HG03103 (cell line): ENCODE measurements at regions not wholly inside any gene's neighbourhood (a gene's known extent, or its start where the extent isn't known, plus 50 kb on each side); places are given as distances from the start of the nearest gene placed in this dataset.

Experiments used
- ATAC-seq: cut with Tn5 transposase; IDR thresholded peaks from one replicate; pipeline ENCODE4 v1.9.1; 2021; ENCODE audit warnings: low read depth; ENCODE audit not compliant: unreplicated experiment

GRCh38 chr11:130705670-130706421 lies 210.4 kb downstream of the SNX19 start:
- no peak for ATAC-seq

DNA sequence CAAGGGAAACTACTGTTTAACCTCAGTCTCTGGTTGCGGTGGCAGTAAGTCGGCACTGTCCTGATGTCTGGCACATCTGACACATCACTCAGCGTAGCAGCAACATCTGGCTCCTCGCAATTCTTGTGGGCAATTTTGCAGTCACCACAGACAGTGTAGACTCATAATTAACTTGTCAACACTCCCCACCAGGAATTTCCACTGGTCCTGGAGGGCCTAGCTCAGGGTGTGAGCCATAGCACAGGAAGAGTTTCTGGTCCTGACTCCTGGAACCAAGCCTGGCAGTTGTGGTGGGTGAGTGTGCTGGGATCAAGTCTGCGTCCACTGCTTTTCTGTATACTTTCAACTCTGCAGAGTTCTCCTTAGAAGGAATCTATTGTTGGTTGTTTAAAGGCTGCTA lies 209.7 kb downstream of the SNX19 start:
- no peak for ATAC-seq

DNA sequence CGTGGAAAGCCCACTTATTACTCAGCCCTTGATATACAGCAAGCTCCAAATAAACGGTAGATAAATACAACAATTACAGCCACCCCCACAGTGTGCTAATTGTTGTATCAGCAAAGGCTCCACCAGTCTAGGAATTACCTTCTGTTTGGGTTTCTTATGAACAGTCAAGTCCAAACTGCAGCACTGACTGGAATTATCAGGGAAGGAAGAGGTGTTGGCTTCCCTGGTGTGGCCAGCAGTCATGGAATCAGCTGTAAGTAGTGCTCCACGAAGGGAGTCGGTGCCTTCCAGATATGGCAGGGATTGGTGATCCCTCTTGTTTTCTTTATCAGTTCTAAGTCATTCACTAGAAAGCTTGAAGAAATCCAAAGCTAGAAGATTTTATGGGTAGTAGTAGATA lies 209.1 kb downstream of the SNX19 start:
- no peak for ATAC-seq

- no peak for ATAC-seq
Observed at GRCh38 chr11:130709531-130709930, 206.7 kb downstream of the SNX19 start.

- ATAC-seq: no peak
Observed at GRCh38 chr11:130710021-130710420, 206.3 kb downstream of the SNX19 start.

GRCh38 chr11:130710497-130711012 lies 205.7 kb downstream of the SNX19 start:
- no peak for ATAC-seq

GRCh38 chr11:130711193-130711592 lies 205.1 kb downstream of the SNX19 start:
- ATAC-seq: no peak

DNA sequence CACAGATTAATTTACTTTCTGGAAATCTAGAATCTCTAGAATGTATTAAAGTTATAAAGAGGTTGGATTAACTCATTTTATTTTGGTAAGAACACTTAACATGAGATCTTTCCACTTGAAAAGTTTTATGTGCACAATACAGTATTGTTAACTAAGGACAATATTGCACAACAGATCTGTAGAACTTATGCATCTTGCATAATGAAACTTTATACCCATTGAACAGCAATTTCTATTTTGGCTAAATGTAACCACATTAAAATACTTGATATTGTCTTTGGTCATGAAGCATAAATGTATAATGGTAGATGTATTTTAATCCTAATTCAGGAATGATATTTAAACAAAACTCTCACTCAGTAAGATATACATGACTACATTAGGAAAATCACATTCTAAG lies 203.8 kb downstream of the SNX19 start:
- ATAC-seq: no peak

DNA sequence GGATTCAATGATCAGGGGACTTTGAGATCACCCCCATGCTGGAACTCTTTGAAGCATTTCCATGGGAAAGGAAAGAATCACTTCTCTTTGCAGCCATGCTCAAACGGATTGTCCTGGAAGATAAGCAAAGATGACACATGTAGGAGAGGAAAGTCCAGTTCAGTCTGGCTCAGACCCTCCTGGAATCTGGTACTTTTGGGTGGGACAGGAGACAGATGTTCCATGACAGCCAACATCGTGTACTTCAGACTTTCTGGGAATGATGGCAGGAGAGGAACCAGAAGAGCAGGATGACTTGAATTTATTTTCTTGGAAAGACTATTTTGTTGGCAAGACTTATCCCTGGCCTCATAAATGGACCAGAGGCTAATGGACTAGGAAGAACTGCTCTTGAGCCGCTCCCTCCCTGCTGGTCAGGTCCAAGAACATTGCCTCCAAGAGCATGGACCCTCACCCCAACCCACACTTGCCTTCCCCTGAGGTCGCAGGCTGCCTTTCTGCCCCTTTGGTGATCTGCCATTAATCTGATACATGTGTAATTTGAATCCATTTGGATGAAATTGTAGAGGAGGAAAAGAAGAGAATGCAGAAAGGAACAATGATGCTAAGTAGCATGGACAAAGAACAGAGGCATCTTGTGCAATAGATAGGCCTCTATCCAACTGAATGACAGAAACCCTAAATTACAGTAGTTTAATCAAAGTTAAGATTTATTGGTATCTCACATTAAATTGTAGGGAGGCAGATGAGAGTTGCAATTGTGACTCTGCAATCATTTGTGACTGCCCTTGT lies 201.0 kb downstream of the SNX19 start:
- no peak for ATAC-seq

GRCh38 chr11:130715877-130716220 lies 200.4 kb downstream of the SNX19 start:
- ATAC-seq: no peak

DNA sequence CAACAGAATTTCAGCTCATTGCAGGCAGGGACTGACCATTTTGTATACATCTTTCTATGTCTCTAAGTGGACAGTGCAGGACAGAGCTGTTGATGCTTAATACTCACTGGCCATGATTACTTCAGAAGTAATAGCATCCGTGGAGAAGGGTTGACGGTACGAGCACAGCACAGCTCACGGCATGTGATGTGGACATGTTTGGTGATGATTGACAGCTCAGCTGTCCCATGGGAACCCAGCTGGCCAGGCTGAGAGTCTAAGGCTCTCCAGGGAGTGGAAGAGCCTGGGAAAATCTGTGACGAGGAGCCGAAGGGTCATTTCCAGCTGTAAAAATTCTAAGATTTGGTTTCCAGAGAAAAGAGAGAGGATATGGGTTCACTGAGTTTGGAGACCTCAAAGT lies 198.2 kb downstream of the SNX19 start:
- no peak for ATAC-seq

DNA sequence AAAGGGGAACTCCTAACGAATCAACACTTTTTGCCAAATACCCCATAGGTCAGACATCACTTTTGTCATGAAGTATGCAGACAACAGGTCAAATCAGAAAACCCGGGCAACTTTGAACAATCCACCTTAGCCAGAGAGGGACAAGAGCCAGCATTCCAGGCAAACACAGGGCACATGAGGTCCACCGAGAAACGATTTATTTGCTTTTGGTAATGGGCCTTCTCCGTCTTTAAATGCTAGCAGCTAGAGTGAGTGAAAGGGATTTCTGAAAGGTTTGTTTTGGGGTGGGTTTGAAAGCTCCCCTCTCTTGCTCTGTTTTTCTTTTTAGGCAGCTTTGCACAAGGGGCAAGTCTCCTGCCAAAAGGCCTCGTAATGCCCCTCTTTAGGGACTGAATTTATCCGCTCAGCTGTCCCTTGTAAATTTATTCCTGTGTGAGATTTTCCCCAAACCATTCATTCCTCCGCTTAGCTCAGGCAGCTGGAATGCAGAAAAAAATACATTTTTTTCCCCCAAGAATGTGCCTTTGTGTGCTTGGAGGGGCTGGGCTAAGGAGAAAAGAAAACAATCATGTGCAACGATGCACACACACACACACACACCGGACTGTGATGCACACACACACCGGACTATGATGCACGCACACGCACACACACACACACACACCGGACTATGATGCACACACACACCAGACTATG lies 196.9 kb downstream of the SNX19 start:
- no peak for ATAC-seq

- ATAC-seq: no peak
Observed at GRCh38 chr11:130720232-130721022, 195.9 kb downstream of the SNX19 start.

- no peak for ATAC-seq
Observed at GRCh38 chr11:130721023-130721681, 195.1 kb downstream of the SNX19 start.

DNA sequence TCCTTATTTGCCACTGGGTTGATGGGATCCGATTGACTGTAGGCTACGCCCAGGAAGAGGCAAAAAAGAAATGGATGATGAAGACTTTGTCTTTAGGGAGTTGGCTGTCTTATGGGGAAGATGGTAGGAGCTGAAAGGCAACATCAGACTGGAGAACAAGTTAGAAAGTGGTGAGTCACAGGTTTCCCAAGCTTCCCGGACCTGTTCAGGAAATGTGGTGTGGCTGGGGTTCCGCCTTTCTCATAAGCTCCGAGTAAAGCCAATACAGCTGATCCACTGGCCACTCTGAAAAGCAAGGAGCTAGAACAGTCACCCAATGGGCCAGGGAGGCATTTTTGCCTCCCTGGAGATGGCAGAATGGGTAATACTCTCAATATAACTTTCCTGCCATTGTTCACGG lies 194.5 kb downstream of the SNX19 start:
- ATAC-seq: no peak

DNA sequence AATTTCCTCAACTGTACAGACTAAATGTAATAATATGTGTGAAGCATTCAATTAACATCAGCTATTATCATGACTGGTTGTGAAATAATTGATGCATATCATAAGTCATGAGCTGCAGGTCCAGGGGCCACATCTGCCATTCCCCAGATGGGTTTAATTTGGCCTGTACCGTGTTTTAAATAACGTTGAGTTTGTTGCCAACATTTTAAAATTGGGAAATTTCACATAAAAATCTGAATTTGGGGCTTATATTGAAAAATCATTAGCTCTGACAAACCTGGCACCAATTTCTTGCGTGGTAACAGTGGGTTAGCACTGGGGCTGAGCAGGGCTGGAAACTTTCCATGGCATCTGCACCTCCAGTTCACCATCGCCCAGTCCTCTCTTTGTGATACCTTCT lies 193.9 kb downstream of the SNX19 start:
- no peak for ATAC-seq

- ATAC-seq: no peak
Observed at GRCh38 chr11:130725421-130726233, 190.7 kb downstream of the SNX19 start.

GRCh38 chr11:130726234-130727037 lies 189.8 kb downstream of the SNX19 start:
- no peak for ATAC-seq
